ENCODE measurements at regions not wholly inside any gene's neighbourhood (a gene's known extent, or its start where the extent isn't known, plus 50 kb on each side); places are given as distances from the start of the nearest gene placed in this dataset.

- TF ChIP-seq CTCF (IDR thresholded peaks at IDR 0.05) (no peak), POLR2A (IDR thresholded peaks at IDR 0.05) (no peak)
These were observed 53.0 kb downstream of the NCOR2 start for GRCh38 chr12:124514145-124514995.
